GM19372 (cell line): ENCODE measurements at regions not wholly inside any gene's neighbourhood (a gene's known extent, or its start where the extent isn't known, plus 50 kb on each side); places are given as distances from the start of the nearest gene placed in this dataset.
"Not testable (repeated sequence)": the region's sequence is repeated elsewhere in the genome, so short reads cannot be mapped to it uniquely, and the experiment has no call there.

ENCODE experiments used
- ATAC-seq: cut with Tn5 transposase; IDR thresholded peaks from one replicate; pipeline ENCODE4 v1.9.1; 2021; ENCODE audit warnings: mild to moderate bottlenecking, low read depth, moderate library complexity; ENCODE audit not compliant: unreplicated experiment

DNA sequence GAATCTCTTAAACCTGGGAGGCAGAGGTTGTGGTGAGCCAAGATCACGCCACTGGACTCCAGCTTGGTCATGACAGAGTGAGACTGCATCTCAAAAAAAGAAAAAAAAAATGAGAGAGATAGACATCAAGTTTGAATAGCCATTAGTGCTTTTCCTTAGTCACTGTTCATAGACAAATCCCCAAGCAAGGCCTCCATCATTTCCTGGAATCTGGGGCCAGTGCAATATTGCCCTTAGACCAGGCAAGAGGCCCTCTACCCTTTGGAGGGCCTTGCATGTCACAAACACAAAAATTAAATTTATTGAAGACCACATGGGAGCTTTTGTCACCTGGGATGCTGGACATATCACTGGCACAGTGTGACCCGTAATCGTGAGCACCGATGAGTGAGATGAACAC lies 141.5 kb downstream of the B3GNT2 start:
- no peak for ATAC-seq

GRCh38 chr2:62335612-62336011 lies 139.7 kb downstream of the B3GNT2 start:
- no peak for ATAC-seq

GRCh38 chr2:62334440-62335058 lies 138.6 kb downstream of the B3GNT2 start:
- ATAC-seq: no peak

DNA sequence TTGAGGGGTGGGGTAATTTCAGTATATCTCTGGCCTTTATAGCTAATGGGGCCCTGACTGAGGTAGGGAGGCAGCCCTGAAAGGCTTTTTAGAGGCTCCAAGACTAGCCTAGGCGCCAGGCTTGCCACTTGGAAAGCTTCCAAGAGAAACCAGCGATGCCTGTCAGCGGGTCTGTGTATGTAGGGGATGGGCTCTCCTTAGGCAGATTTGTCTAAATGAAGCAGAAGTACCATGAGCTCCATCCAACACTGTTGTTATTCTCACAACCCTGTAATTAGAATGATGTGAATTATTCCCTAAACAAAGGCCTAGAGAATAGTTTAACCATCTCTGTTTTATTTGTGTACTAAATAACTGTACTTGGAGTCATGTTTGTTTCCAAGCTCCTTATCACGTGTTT lies 138.1 kb downstream of the B3GNT2 start:
- ATAC-seq: no peak

DNA sequence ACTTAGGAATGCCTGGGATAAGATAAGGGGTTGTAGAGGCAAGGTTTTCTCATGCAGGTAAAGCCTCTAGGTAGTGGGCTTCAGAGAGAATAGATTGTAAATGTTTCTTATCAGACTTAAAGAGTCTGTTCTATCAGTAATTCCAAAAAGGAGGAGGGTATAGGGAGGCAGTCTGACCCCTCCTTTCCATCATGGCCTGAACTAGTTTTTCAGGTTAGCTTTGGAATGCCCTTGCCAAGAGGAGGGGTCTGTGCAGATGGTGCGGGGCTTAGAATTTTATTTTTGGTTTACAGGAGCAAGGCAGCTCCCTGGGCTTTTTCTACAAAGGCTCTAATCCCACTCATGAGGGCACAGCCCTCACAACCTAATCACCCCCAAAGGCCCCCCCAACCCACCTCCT lies 135.0 kb downstream of the B3GNT2 start:
- ATAC-seq: no peak

DNA sequence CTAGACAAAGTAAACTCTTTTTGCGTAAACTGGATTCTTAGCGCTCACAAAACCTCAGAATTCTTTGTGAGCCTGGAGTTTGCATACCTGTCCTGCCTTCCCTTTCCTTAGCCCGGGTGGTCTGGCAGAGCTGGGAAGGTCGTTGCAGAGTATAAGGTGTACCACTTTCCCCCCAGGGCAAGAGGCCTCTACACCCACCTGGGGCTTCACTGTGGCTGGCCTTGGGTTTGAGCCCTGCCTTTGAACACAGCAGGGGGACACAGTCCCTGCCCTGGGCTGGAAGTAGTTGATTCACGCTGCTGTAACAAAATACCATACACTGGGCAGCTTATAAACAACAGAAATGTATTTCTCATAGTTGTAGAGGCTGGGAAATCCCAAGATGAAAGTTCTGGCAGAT lies 133.9 kb downstream of the B3GNT2 start:
- no peak for ATAC-seq

GRCh38 chr2:62326735-62327134 lies 130.8 kb downstream of the B3GNT2 start:
- ATAC-seq: no peak

DNA sequence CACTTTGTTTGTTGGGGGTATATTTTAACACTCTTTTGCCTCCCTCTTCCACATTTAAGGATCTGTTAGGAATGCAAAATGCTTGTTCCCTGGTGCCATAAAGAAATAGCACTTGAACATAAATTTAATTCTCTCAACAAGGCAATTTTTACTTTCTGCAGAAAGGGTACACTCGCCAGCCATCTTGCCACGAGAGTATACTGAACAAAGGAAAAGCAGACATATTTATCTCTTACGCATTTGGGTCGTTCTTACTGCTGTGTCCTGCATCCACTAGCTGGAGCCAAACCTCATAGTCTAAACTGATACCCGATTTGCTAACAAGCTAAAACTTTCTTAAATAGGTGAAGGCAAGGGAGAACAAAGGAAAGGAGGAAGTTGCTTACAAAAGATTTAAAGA lies 129.5 kb downstream of the B3GNT2 start:
- ATAC-seq: no peak

GRCh38 chr2:62321380-62322289 lies 125.7 kb downstream of the B3GNT2 start:
- ATAC-seq: no peak

DNA sequence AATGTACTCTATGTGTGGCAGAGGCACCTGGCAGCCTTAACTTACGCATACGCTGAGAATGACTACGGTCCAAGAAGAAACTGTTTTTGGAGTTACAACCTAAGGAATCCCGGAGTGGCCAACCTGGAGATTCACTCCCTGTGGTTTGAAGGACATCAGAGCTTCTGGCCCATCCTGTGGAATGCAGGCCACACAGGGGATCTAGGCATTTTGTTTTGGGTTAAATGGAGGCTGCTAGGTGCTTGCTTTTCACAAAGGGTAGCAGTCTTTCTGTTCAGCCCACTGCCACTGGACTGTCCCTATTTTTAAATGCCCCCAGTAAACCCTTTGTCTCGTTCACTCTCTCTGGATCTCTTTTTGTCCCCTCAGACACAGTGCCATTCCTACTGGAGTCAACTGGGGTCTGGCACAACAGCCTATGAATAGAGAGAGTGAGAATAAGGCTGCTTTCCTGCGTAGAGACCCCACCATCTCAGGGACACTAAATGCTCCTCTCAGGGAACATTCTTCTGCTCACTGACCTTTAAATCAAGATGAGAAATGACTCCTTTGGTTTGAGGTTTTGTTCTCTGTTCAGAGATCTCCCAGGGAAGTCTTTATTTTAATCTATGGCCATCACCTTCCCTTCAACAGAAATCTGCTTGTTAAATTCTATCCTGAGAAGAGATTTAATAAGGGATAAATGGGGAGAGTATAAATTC lies 124.9 kb downstream of the B3GNT2 start:
- ATAC-seq: no peak

DNA sequence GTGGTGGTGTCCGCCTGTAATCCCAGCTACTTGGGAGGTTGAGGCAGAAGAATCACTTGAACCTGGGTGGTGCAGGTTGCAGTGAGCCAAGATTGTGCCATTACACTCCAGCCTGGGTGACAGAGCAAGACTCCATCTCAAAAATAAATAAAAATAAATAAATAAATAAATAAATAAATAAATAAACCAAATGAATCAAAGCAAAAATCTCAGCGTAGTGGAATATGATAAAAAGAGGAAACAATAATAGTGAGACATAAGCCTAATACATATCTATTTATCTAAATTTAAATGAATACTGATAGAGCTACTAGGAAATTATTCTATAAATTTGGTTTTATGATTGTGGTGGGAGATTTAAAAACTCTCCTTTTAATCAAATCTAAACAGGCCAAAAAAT lies 124.2 kb downstream of the B3GNT2 start:
- not testable (repeated sequence) for ATAC-seq

GRCh38 chr2:62319070-62319469 lies 123.2 kb downstream of the B3GNT2 start:
- no peak for ATAC-seq

GRCh38 chr2:62315476-62315875 lies 119.6 kb downstream of the B3GNT2 start:
- ATAC-seq: no peak

- ATAC-seq: no peak
These were observed 118.4 kb downstream of the B3GNT2 start for GRCh38 chr2:62314291-62314690.

DNA sequence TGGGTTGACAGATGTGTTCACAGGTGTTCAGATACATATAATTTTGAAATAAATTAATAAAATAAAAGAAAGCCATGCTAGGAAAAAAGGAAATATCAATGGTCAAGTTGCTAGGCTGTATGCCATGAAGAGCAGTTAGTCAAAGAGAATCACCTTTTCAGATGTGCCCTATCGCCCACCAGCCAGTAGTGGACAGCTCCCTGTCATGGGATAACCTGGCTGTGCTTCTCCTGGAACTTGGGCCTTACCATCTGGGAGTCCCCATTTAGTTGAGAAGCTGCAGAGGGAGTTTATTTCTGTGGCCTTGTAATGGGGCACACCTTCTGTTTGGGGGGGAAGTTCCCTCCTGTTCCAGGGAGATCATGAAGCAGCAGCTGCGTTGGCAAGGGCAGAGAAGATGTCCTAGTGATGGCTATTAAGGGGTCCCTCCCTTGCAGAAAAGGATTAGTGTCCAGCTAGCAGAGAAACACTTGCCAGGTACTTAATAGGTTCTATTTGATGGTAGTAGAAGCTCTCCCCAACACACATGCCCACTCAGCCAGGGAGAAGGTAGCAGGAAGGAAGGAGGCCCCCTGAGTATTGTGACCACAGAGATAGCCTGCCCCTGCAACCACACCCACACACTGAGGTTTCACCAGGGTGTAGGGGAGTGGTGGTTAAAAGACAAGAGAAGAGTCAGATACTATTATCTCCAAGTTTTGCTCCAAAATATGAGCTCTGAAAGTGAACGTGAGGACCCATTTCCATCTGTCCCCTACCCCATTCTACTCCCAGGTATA lies 117.7 kb downstream of the B3GNT2 start:
- ATAC-seq: peak; percentile 71

DNA sequence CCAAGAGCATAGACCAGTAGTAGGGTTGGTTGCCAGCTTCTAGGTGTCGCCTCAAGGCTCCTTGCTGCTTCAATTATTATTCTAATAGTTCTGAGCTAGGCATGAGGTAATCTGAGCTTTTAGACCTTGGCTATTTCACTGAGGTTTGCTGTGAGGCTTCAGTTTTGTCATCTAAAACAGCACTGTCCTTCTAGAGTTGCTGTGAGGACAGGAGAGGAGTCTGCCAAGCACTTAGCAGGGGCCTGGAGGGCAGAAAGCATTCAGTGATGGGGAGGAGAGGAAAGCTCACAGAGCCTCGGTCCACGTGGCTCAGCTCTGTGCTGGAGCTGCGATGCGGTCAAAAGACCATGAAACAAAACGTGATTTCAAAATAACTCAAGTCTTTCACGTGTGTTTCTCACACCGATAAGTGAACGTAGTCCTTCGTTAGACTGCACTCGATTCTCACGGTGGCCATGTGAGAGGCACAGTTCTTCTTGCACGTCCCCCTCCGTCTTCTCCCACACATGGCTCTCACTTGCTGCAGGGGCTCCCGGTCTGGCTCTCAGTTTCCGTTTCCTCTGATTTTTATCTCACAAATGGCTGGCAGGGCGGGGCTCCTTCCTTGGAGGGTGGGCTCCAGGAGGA lies 113.7 kb downstream of the B3GNT2 start:
- ATAC-seq: peak; percentile 59

DNA sequence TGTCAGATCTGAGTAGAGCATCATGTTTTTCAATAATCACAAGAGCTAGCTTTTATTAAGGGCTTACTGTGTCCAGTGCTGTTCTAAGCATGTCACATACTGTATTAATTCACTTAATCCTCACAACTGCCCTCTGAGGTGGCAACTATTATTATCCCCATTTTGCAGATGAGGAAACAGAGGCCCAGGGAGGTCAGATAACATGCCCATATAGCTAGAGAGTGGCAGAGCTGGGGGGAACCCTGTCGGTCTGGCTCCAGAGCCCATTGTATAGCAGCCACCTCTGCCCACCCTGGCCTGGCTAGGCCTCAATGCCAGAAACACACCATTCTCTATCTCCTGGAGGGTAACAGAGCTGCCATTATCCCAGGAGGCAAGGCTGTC lies 113.2 kb downstream of the B3GNT2 start:
- ATAC-seq: no peak

DNA sequence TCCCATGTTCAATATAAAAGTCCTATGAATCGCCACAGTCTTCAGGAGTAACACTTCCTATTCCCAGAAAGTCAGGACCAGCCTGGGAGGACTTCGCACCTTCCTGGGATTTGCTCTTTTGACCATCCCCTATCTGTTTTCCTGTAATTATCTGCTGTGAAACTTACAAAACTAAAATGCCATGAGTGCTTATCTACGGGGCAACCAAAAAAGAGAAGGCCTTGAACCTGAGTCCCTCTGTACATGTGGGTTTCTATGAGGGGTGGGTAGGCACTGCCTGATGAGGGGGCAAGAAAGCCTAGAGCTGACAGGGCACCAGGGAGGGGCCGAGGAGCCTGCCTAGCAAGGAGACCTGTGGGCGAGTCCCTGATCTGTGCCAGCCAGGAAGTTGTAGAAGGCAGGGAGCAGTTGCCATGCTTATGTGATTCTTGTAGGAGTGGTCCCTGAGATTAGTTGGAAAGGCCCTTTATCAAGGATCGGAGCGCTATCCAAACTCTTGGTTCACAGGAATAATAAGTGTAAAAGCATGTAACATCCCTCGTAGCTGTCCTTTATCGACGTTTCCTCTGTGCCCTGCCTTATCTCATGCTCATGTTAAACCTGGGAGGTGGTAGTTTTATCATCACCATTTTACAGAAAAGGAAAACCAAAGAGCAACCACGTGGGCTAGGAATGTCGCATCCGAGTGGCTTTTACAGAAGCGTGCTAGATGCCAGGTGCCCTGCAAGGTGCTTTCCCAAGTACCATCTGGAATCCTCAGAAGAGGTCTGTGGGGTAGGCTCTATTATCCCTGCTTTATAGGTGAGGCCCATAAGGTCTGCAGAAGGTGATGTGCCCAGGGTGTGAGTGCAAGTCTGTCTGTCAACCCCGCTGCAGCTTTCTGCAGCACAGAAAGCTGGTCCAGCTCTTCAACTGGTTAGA lies 111.8 kb downstream of the B3GNT2 start:
- ATAC-seq: no peak

DNA sequence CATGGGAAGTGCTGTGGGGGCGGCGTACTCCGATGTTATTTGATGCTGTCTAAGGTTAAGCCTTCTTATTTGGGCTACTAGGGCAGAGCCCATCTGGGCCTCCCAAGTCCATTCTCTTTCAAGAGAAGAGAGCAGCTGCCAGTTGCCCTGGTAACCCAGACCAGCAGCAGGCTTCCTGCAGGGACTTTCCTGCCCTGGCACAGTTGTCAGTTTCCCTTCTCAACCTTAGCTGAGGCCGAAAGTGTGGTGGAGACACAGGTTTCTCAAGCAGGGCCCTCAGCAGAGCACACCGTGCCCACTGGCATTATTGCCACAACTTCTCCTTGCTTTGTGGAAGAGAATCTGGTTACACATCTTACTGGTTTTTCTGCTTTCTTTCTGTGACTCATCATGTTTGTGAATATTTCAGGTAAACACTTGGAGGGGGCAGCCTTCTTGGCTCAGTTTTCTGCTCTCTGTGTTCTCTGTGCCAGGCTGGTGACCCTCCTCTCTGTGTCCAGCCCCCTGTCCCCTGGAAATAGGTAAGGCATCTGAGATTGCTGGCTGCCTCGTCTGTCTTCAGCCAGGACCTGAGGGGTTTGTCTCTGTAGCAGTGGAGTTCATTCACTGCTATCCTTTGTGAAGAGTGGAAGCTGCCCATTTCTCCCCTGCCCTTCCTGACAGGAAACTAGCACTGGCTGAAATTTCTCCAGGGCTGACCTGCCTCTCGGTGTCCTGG lies 111.0 kb downstream of the B3GNT2 start:
- ATAC-seq: no peak
